ENCODE measurements at regions not wholly inside any gene's neighbourhood (a gene's known extent, or its start where the extent isn't known, plus 50 kb on each side); places are given as distances from the start of the nearest gene placed in this dataset.

DNA sequence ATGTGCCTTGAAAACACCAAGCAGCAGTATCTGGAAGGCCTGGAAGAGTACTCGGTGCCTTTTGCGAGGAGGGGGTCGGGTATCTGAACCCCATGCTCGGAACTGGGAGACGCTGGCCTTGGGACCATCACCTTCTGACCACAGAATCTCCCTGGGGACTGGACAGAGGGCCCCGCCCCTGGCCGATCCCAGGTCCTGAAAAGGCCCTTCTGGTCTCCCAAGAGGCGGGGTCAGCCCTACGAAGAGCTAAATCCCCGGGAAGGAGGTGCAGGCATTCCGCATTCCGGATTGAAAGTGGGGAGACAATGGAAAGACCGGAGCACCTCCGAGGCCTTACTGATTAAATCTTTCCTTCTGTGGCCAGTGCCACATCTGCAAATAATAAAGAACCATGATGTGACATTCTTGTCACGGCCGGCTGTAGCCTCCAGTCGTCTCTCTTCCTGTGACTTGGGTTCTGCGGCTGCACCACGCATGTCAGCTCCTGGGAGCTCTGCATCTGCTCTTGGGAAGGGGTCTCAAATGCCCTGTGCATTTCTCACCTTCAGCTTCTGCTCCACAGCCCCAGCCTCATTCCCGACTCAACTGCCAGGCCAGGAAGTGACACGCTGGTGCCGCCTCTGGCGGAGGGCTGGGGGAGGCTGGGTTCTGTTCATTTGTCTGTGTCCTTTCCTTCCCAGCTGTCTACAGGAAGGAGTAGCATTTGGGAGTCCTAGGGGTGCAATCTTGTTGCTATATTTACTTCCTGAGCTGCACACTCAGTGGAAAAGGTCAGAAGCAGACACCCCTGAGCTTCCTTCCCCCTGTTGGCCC is 173.5 kb downstream of the KLF13 start:
- TF ChIP-seq, protein P1, sequence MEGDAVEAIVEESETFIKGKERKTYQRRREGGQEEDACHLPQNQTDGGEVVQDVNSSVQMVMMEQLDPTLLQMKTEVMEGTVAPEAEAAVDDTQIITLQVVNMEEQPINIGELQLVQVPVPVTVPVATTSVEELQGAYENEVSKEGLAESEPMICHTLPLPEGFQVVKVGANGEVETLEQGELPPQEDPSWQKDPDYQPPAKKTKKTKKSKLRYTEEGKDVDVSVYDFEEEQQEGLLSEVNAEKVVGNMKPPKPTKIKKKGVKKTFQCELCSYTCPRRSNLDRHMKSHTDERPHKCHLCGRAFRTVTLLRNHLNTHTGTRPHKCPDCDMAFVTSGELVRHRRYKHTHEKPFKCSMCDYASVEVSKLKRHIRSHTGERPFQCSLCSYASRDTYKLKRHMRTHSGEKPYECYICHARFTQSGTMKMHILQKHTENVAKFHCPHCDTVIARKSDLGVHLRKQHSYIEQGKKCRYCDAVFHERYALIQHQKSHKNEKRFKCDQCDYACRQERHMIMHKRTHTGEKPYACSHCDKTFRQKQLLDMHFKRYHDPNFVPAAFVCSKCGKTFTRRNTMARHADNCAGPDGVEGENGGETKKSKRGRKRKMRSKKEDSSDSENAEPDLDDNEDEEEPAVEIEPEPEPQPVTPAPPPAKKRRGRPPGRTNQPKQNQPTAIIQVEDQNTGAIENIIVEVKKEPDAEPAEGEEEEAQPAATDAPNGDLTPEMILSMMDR (IDR thresholded peaks at IDR 0.05; ENCODE audit: unreplicated experiment in 3 of 3) = no peak
- no peaks in the 10 kb centered on the region for H3K36me3 Mint-ChIP-seq (ENCODE audit: low read depth)
- H3K27ac Mint-ChIP-seq = peak overlapping the region in 1 of 3 experiments; percentile 41
- no peaks in the 10 kb centered on the region for H3K9me3 Mint-ChIP-seq
- no peaks in the 10 kb centered on the region for H3K4me1 Mint-ChIP-seq
- no peaks in the 10 kb centered on the region for H3K27me3 Mint-ChIP-seq (ENCODE audit: low read depth)
- no peak overlapping the region for H3K4me3 Mint-ChIP-seq

DNA sequence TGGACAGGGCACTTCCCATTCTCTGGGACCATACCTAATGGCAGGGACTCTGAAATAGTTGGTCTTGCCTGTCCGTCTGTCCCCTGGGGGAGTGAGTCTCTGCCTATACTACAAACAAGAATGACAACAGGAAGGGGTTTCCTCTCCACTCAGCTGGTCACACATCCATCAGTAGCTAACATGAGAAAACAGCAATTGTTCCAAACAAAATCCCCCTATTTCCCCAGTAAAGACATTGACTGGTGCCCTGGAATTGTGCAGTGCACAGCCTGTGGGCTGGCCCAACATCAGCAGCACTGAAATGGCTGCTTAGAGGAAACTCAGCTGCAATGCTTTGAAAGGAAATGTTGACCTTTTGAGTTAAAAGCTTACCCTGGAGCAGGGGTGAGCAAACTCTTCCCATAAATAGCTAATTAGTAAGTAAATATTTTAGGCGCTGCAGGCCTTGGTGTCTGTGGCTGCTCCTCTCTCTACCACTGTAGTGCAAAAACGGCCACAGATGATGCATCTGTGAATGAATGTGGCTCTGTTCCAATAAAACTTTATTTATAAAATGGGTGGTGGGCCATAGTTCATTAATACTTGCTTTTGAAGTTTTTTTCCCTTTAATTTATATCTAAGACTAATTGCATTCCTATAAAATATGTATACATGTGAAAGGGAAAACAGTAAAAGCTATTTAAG is 174.3 kb downstream of the KLF13 start:
- Mint-ChIP-seq H3K27ac (peak overlapping the region in 1 of 3 experiments; percentile 41), H3K4me1 (no peaks in the 10 kb centered on the region), H3K27me3 (ENCODE audit: low read depth) (no peaks in the 10 kb centered on the region), H3K9me3 (no peaks in the 10 kb centered on the region), H3K36me3 (ENCODE audit: low read depth) (no peaks in the 10 kb centered on the region), H3K4me3 (no peak overlapping the region)
- TF ChIP-seq, protein P1 (IDR thresholded peaks at IDR 0.05; ENCODE audit: unreplicated experiment in 3 of 3) = no peak

DNA sequence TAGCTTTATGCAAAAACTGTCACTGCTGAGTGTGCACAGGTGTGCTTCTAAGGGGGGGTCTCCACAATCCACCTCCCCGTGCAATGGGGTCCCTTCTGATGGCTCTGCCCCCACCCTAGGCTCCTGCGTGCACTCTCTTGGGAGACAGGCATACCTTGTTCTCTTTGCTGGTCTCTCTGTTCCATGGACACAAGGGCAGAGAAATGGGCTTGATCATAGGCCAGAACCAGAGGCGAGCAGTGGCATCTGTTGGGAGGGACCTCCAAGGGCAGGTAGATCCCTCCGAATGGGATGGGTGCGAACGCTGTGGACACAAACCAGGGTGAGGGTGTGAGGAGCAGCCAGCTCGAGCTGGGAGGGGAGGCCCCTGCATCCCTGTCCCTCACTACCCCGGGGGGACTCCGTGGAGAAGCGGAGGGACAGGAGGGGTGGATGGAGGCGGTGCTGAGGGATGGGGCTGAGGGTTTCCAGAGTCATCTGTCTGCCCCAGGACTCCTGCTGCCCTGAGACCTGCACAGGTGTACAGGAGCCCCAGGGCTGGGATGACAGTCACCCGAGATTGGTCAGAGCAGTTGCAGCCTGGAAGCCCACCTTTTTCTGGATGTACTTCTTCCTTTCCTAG is 175.0 kb downstream of the KLF13 start:
- Mint-ChIP-seq H3K4me1 (no peaks in the 10 kb centered on the region), H3K27ac (no peak overlapping the region), H3K27me3 (ENCODE audit: low read depth) (no peaks in the 10 kb centered on the region), H3K36me3 (ENCODE audit: low read depth) (no peaks in the 10 kb centered on the region), H3K4me3 (no peak overlapping the region), H3K9me3 (no peaks in the 10 kb centered on the region)
- TF ChIP-seq, protein P1 (IDR thresholded peaks at IDR 0.05; ENCODE audit: unreplicated experiment in 3 of 3) = no peak

DNA sequence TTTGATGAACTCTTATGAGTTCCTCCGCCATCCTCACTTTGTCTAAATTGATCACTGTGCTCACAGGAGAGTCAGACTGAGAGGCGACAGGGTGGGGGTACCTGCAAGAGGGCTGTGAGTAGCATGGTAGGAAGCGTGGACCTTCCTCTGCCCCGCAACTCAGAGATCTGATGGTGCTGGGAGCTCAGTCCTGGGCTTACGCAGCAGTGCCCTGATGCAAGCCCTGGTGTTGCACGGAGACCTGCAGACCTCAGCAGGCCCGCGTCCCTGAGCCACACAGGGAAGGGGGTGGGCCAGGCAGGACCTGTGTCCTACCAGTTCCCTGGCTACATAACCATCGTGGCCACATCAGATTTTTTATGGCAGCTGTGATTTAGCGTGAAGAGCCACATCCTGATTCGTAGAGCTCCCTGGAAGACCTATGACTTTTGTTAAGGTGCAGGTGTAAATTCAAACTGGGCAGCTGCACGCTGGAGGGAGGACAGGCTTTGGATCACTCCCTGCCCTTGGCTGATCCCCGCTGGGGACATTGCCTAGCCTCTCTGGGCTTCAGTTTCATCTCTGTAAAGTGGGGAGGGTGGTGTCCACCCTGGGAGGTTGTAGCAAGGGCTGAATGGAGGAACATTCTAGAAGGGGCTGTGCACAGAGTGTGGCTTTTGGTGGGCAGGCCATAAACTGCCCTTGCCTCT is 176.1 kb downstream of the KLF13 start:
- no peaks in the 10 kb centered on the region for H3K9me3 Mint-ChIP-seq
- H3K36me3 Mint-ChIP-seq (ENCODE audit: low read depth) = no peaks in the 10 kb centered on the region
- TF ChIP-seq, protein P1 (IDR thresholded peaks at IDR 0.05; ENCODE audit: unreplicated experiment in 3 of 3) = no peak
- H3K27ac Mint-ChIP-seq = no peak overlapping the region
- H3K27me3 Mint-ChIP-seq (ENCODE audit: low read depth) = no peaks in the 10 kb centered on the region
- H3K4me3 Mint-ChIP-seq = no peak overlapping the region
- no peaks in the 10 kb centered on the region for H3K4me1 Mint-ChIP-seq

DNA sequence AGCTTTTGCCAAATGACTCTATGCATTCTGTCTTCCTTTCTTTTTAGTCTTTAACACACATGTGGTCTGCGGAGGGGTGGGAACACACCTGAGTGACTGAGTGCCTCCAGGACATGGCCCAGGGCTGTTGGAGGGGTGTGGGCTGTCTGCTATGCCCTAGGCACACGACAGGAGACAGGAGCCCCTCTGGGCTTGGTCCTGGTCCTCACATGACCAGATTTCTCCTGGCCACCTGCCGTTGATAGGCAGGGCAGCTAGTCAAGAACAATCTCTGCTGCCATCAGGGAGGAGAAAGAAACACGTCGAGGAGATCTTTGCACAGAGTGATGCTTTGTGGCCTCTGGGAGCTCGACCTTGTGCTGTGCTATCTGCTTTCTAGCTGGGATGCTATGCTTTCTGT is 176.6 kb downstream of the KLF13 start:
- Mint-ChIP-seq H3K27ac (no peak overlapping the region), H3K4me3 (no peak overlapping the region), H3K9me3 (no peaks in the 10 kb centered on the region), H3K36me3 (ENCODE audit: low read depth) (no peaks in the 10 kb centered on the region), H3K4me1 (no peaks in the 10 kb centered on the region), H3K27me3 (ENCODE audit: low read depth) (no peaks in the 10 kb centered on the region)
- TF ChIP-seq, protein P1 (IDR thresholded peaks at IDR 0.05; ENCODE audit: unreplicated experiment in 3 of 3) = no peak
